GM21717 (cell line): ENCODE measurements at regions not wholly inside any gene's neighbourhood (a gene's known extent, or its start where the extent isn't known, plus 50 kb on each side); places are given as distances from the start of the nearest gene placed in this dataset.

Experiments used
- ATAC-seq: cut with Tn5 transposase; IDR thresholded peaks from one replicate; pipeline ENCODE4 v1.9.1; 2021; ENCODE audit warnings: mild to moderate bottlenecking, moderate library complexity; ENCODE audit not compliant: unreplicated experiment

- no peak for ATAC-seq
These were observed 59.5 kb upstream of the FGF13 start for GRCh38 chrX:138771047-138771446.

- ATAC-seq = no peak
These were observed 58.4 kb upstream of the FGF13 start for GRCh38 chrX:138769918-138770317.

GRCh38 chrX:138765051-138765450 is 53.5 kb upstream of the FGF13 start:
- no peak for ATAC-seq

- no peak for ATAC-seq
These were observed 52.2 kb upstream of the FGF13 start for GRCh38 chrX:138763761-138764160.

GRCh38 chrX:138761380-138761779 is 49.9 kb upstream of the FGF13 start:
- ATAC-seq = no peak
